ENCODE measurements at regions not wholly inside any gene's neighbourhood (a gene's known extent, or its start where the extent isn't known, plus 50 kb on each side); places are given as distances from the start of the nearest gene placed in this dataset.
A peak's percentile ranks its signal among the peaks of the same experiment; 100 is the strongest.
"Not testable (repeated sequence)": the region's sequence is repeated elsewhere in the genome, so short reads cannot be mapped to it uniquely, and the experiment has no call there.

DNA sequence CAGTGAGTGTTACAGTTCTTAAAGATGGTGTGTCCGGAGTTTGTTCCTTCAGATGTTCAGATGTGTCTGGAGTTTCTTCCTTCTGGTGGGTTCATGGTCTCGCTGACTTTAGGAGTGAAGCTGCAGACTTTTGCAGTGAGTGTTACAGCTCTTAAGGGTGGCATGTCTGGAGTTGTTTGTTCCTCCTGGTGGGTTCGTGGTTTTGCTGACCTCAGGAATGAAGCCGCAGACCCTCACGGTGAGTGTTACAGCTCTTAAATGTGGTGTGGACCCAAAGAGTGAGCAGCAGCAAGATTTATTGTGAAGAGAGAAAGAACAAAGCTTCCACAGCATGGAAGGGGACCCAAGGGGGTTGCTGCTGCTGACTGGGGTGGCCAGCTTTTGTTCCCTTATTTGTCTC, 159.6 kb downstream of the POLR1F start:
- FAIRE-seq; DNase-seq (ENCODE audit: low spot score in 2 of 2): not testable (repeated sequence)

DNA sequence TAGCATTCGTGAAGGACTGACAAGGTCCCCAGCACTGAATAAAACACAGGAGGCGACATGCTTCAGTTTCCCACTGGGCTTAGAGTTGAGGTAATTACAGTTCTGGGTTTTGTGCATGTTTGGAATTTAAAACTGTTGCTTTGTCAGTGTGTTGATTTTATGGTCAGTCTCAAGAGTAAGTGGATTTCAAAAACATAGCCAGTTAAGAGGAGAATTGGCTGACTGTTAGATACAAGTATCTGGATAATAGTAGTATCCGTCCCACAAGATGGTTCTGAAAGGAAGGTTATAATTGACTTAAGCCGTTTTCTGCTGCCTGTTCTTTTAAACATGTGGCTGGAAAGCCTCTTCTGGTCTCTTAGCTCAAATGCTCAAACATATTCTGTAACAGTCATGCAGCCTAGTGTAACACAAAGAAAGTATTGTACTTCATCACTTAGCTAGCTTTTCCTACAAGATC, 170.9 kb downstream of the POLR1F start:
- no peak for FAIRE-seq
- DNase-seq (ENCODE audit: low spot score in 2 of 2) = no peak

- no peak for FAIRE-seq
Observed at GRCh38 chr7:19533266-19533665, 175.6 kb downstream of the POLR1F start.

GRCh38 chr7:19530852-19531251, 178.0 kb downstream of the POLR1F start:
- FAIRE-seq (no peak), DNase-seq (ENCODE audit: low spot score in 2 of 2) (no peak)

More at GRCh38 chr7:19533266-19533665, 175.6 kb downstream of the POLR1F start:
- no peak for DNase-seq (ENCODE audit: low spot score in 2 of 2)

- FAIRE-seq = no peak
Observed at GRCh38 chr7:19530261-19530660, 178.6 kb downstream of the POLR1F start.

DNA sequence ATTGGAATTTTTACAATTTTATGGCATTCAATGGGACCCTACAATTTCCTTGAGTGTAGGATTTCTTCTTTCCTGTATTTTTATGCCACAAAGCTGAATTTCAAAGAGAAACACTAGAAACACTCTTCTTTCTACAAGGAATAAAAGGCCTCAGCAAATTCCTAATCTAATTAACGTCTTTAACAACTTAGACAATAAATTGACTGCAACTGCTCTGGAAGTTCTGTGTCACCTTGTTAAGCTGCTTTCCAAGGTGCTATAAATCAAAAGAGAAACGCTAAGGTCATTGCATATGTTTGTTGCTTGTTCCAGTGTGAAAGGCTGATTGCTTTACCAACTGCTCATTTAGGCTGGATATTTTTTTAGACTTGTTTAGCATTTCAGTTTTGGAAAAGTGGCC, 182.2 kb downstream of the POLR1F start:
- FAIRE-seq (no peak), DNase-seq (ENCODE audit: low spot score in 2 of 2) (no peak)

More at GRCh38 chr7:19530261-19530660, 178.6 kb downstream of the POLR1F start:
- no peak for DNase-seq (ENCODE audit: low spot score in 2 of 2)

- DNase-seq (ENCODE audit: low spot score in 2 of 2) = no peak
Observed at GRCh38 chr7:19522486-19522885, 186.4 kb downstream of the POLR1F start.

GRCh38 chr7:19520392-19520791, 188.4 kb downstream of the POLR1F start:
- no peak for DNase-seq (ENCODE audit: low spot score in 2 of 2)
- FAIRE-seq = no peak

More at GRCh38 chr7:19522486-19522885, 186.4 kb downstream of the POLR1F start:
- no peak for FAIRE-seq

- FAIRE-seq (no peak), DNase-seq (ENCODE audit: low spot score in 2 of 2) (no peak)
Observed at GRCh38 chr7:19519443-19520021, 189.3 kb downstream of the POLR1F start.

- DNase-seq (ENCODE audit: low spot score in 2 of 2); FAIRE-seq: not testable (repeated sequence)
Observed at GRCh38 chr7:19517546-19517945, 191.3 kb downstream of the POLR1F start.

- DNase-seq (ENCODE audit: low spot score in 2 of 2) (no peak), FAIRE-seq (no peak)
Observed at GRCh38 chr7:19508821-19509220, 200.0 kb downstream of the POLR1F start.

GRCh38 chr7:19508124-19508523, 200.7 kb downstream of the POLR1F start:
- FAIRE-seq = no peak
- DNase-seq (ENCODE audit: low spot score in 2 of 2) = no peak

DNA sequence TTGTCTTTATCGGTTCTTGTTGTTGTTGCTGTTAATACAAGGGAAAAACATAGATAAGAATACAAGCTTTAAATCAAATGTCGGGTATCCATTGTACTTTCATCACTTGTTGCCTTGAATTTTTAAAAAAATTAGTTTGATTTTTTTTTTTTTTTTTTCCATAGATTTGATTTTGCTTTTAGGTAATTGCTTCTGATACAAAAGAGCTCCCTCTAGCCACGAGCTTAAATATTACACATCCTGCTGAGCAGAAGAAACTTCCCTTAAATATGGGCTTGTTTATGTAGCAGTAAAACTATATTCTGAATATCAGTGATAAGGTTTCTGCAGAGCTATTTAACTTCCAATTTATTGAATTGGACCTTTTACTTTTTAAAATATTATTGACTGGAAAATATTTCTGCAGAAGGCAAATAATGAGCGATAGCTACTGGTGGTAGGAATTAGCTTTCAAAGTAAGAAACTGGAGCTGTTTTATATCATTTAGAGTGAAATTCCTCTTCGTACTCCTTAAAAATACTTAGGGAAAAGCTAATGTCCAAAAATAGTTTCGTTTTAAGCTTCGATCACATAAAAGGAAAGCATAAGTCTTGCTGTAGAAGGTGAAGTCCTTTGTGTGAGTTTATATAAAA, 216.9 kb downstream of the POLR1F start:
- FAIRE-seq (peak; percentile 93), DNase-seq (ENCODE audit: low spot score in 2 of 2) (no peak)

DNA sequence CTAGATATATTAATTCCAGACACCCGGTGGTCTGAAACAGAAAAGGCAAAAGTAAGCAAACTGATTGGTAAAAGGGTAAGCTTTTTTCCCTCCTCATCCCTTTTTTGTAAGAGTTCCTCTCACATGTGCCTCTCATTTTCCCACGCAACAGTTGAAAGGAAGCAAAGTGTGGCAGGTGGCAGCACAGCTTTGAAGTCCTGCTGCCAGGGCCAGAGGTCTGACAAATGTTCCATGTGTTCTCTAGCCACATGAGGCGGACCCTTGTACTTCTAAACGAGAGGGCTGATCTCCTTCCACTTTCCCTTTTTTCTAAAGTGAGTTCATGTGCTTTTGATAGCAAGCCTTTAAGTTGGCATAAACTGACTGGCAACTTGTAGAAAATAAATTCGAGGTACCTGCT, 217.5 kb downstream of the POLR1F start:
- DNase-seq (ENCODE audit: low spot score in 2 of 2) (no peak), FAIRE-seq (no peak)

GRCh38 chr7:19489162-19489820, 219.5 kb downstream of the POLR1F start:
- DNase-seq (ENCODE audit: low spot score in 2 of 2) (no peak), FAIRE-seq (no peak)

DNA sequence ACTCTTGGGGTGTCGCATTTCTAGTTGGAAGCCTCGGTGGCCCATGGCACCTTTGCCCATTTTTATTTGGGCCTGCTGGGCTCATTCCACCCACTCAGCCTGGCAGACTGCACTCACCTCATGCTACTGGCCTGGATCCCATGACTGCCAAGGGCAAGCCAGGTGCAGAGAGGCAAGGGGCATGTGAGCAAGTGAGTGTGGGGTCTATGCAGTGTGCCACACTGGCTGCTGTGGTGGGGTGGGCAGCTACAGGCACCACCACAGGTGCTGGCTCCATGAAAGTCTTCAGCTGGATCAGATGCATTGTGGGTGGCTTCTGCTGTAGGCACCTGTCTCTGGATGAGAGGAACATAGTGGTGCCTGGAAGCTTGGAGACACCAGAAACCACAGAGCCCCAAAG, 220.8 kb downstream of the POLR1F start:
- DNase-seq (ENCODE audit: low spot score in 2 of 2) (no peak), FAIRE-seq (no peak)

DNA sequence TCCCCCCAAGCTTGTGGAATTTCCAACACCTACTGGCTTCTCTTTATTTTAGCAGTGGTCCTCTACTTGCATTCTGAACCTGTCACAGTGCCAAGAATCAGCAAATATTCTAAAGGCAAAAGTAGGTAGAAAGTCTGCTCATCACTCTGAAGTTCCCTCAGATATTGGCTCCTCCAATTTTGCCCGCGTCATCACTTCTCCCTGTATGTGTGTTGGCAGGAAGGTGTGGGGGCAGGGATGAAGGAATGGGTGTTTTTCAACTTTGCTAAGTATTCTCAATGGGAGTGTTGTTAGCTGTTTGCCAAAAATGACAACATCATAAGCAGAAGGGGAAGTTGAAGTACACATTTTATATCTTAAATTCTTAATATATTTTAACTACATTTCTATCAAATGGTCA, 226.2 kb downstream of the POLR1F start:
- DNase-seq (ENCODE audit: low spot score in 2 of 2) = no peak
- FAIRE-seq = no peak

DNA sequence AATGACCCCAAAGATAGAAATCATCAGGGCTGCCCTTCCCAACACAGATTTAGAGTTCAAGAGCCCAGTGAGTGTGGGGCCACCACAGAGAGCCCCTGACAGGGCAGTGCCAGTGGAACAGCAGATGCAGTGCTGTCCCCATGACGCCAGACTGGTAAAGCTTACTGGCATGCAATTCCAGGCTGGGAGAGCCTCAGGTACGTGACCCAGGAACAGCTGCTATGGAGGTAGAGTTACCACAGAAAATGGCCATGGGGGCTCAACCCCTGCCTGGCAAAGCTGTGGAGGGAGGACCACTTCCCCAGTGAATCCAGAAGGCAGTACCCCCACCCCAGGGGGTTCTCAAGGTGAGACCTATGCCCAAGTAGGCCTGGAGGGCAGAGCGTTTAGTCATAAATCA, 228.5 kb downstream of the POLR1F start:
- FAIRE-seq = no peak
- no peak for DNase-seq (ENCODE audit: low spot score in 2 of 2)

DNA sequence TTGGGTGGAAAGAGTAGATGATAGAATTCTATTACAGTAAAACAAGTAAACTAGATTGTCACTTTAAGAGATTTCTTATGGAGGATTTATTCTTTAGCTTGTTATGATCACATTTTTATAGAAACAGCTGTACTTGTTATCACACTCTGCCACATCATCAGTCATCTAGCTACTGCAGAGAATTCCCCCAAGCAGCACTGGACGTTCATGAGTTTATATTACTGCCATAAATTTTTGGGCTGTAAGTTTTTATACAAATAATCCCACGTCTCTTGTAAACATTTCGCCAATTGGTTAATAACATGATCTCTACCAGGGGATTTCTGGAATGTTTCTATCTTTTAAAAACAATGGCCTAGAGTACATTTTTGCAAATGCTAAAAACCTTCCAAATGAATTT, 238.8 kb downstream of the POLR1F start:
- DNase-seq (ENCODE audit: low spot score in 2 of 2) (no peak), FAIRE-seq (no peak)

- no peak for FAIRE-seq
Observed at GRCh38 chr7:19465861-19466260, 243.0 kb downstream of the POLR1F start.

GRCh38 chr7:19464751-19465150, 244.1 kb downstream of the POLR1F start:
- FAIRE-seq (no peak), DNase-seq (ENCODE audit: low spot score in 2 of 2) (no peak)

More at GRCh38 chr7:19465861-19466260, 243.0 kb downstream of the POLR1F start:
- no peak for DNase-seq (ENCODE audit: low spot score in 2 of 2)

DNA sequence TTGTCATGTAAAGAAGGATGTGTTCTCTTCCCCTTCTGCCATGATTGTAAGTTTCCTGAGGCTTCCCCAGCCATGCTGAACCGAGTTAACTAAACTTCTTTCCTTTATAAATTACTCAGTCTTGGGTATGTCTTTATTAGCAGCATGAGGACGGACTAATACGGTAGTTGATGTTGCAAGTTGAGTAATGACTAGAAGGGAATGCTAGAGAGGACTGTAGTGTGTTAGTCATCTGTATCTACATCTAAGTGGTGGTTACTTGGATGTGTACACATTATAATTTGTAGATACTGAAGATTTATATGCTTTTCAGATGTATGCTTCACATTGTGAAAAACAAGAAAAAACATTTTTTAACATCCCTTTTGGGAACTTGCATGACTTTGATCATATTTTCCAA, 244.6 kb downstream of the POLR1F start:
- DNase-seq (ENCODE audit: low spot score in 2 of 2) (no peak), FAIRE-seq (no peak)
